ENCODE measurements at regions not wholly inside any gene's neighbourhood (a gene's known extent, or its start where the extent isn't known, plus 50 kb on each side); places are given as distances from the start of the nearest gene placed in this dataset.

DNA sequence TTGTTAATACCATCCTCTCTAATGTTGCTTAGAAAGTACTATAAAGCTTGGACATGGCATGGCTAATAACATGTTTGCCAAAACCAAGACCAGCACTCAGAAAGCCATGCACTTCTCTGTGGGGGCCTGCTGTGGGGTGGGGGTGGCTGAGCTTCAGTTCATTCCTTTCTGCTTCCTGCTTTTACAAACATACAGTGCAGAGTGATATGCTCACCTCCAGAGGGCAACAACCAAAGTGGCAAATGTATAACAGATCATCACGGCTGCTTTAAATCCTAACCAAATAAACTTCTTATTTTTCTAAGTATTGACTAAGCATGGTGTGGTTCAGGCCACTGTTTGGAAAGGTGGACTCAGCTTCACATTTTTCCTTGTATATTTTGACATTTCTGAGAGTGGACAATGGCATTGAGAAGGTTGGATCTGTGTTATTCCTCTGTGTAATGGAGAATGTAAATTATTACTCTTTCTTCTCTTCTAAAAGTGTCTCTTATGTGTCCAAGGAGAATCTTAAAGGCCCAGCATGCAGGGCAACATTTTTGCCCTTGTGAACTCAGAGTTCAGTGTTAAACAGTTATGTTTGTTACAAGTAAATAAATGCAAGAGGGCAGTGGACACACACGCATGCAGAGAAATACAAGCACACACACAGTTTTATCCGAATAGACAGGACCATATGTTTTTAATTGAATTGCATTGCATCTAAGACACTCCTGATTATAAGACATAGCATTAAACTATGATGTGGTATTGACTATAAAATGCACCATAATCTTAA lies 186.1 kb downstream of the HERPUD2 start:
- TF ChIP-seq PPARD (CRISPR knock-in tag; IDR thresholded peaks at IDR 0.05) (no peak), OTX1 (CRISPR knock-in tag; IDR thresholded peaks at IDR 0.05) (no peak), PTRF (tag; IDR thresholded peaks at IDR 0.05) (no peak), NCOA1 (IDR thresholded peaks at IDR 0.05; ENCODE audit: low read depth) (no peak), NBN (IDR thresholded peaks at IDR 0.05; ENCODE audit: low read depth) (no peak)
- TF ChIP-seq, protein P1, sequence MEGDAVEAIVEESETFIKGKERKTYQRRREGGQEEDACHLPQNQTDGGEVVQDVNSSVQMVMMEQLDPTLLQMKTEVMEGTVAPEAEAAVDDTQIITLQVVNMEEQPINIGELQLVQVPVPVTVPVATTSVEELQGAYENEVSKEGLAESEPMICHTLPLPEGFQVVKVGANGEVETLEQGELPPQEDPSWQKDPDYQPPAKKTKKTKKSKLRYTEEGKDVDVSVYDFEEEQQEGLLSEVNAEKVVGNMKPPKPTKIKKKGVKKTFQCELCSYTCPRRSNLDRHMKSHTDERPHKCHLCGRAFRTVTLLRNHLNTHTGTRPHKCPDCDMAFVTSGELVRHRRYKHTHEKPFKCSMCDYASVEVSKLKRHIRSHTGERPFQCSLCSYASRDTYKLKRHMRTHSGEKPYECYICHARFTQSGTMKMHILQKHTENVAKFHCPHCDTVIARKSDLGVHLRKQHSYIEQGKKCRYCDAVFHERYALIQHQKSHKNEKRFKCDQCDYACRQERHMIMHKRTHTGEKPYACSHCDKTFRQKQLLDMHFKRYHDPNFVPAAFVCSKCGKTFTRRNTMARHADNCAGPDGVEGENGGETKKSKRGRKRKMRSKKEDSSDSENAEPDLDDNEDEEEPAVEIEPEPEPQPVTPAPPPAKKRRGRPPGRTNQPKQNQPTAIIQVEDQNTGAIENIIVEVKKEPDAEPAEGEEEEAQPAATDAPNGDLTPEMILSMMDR (IDR thresholded peaks at IDR 0.05 in 2 of 3, conservative IDR thresholded peaks at IDR 0.05 in 1 of 3; ENCODE audit: insufficient read depth in 2 of 3, low read depth in 1 of 3, low read length in 3 of 3) = no peak; a peak in 1 of 6 replicates
- TF ChIP-seq, protein P2, sequence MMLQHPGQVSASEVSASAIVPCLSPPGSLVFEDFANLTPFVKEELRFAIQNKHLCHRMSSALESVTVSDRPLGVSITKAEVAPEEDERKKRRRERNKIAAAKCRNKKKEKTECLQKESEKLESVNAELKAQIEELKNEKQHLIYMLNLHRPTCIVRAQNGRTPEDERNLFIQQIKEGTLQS (IDR thresholded peaks at IDR 0.05) = no peak
- TF ChIP-seq, protein P2 (CRISPR knock-in tag; conservative IDR thresholded peaks at IDR 0.05) = no peak
